ENCODE measurements at regions not wholly inside any gene's neighbourhood (a gene's known extent, or its start where the extent isn't known, plus 50 kb on each side); places are given as distances from the start of the nearest gene placed in this dataset.

GRCh38 chr5:91941588-91941987 is 558.5 kb upstream of the ARRDC3 start:
- CTCF ChIA-PET, result no interaction called here
- POLR2A ChIA-PET, result no interaction called here
- in situ Hi-C loops (cut with HindIII; ENCODE audit: low pct_unique_long_range_greater_than_20kb, low sequenced_read_pairs), result no loop called here
- no peaks in the 10 kb centered on the region for H3K4me1 ChIP-seq (ENCODE audit: control insufficient read depth, insufficient read depth, low read length)
- H3K4me3 ChIP-seq (ENCODE audit: low read depth in 2 of 2, low read length in 2 of 2), result no peak overlapping the region
- TF ChIP-seq SIN3A (IDR thresholded peaks at IDR 0.05; ENCODE audit: borderline replicate concordance, insufficient read depth, low read depth, low read length), result no peak
- TF ChIP-seq, protein P1, sequence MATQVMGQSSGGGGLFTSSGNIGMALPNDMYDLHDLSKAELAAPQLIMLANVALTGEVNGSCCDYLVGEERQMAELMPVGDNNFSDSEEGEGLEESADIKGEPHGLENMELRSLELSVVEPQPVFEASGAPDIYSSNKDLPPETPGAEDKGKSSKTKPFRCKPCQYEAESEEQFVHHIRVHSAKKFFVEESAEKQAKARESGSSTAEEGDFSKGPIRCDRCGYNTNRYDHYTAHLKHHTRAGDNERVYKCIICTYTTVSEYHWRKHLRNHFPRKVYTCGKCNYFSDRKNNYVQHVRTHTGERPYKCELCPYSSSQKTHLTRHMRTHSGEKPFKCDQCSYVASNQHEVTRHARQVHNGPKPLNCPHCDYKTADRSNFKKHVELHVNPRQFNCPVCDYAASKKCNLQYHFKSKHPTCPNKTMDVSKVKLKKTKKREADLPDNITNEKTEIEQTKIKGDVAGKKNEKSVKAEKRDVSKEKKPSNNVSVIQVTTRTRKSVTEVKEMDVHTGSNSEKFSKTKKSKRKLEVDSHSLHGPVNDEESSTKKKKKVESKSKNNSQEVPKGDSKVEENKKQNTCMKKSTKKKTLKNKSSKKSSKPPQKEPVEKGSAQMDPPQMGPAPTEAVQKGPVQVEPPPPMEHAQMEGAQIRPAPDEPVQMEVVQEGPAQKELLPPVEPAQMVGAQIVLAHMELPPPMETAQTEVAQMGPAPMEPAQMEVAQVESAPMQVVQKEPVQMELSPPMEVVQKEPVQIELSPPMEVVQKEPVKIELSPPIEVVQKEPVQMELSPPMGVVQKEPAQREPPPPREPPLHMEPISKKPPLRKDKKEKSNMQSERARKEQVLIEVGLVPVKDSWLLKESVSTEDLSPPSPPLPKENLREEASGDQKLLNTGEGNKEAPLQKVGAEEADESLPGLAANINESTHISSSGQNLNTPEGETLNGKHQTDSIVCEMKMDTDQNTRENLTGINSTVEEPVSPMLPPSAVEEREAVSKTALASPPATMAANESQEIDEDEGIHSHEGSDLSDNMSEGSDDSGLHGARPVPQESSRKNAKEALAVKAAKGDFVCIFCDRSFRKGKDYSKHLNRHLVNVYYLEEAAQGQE (IDR thresholded peaks at IDR 0.05; ENCODE audit: insufficient read depth in 1 of 2, low read depth in 2 of 2, low read length in 1 of 2), result no peak
- no peak for TF ChIP-seq POLR2AphosphoS5 (IDR thresholded peaks at IDR 0.05; ENCODE audit: low read depth, low read length)
- TF ChIP-seq, protein P2, sequence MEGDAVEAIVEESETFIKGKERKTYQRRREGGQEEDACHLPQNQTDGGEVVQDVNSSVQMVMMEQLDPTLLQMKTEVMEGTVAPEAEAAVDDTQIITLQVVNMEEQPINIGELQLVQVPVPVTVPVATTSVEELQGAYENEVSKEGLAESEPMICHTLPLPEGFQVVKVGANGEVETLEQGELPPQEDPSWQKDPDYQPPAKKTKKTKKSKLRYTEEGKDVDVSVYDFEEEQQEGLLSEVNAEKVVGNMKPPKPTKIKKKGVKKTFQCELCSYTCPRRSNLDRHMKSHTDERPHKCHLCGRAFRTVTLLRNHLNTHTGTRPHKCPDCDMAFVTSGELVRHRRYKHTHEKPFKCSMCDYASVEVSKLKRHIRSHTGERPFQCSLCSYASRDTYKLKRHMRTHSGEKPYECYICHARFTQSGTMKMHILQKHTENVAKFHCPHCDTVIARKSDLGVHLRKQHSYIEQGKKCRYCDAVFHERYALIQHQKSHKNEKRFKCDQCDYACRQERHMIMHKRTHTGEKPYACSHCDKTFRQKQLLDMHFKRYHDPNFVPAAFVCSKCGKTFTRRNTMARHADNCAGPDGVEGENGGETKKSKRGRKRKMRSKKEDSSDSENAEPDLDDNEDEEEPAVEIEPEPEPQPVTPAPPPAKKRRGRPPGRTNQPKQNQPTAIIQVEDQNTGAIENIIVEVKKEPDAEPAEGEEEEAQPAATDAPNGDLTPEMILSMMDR (IDR thresholded peaks at IDR 0.05), result no peak
- TF ChIP-seq TCF7L2 (IDR thresholded peaks at IDR 0.05; ENCODE audit: low read depth, low read length), result no peak
- H3K27me3 ChIP-seq (ENCODE audit: control insufficient read depth, insufficient read depth, low read length), result no peaks in the 10 kb centered on the region
- ATAC-seq (no peak), DNase-seq (ENCODE audit: low read depth, low spot score) (no peak)
- no TSS peak for BruUV-seq (replicated peaks)
- H3K27ac ChIP-seq (ENCODE audit: low read length), result peak overlapping the region; percentile 36; the same call in 1 of the 2 replicates
- no peaks in the 10 kb centered on the region for H3K9me3 ChIP-seq (ENCODE audit: control insufficient read depth, insufficient read depth, low read depth, low read length)
- no peaks in the 10 kb centered on the region for H3K36me3 ChIP-seq (ENCODE audit: control insufficient read depth, insufficient read depth, low read length)
- intact Hi-C loops (cut with micrococcal nuclease; ENCODE audit: unreplicated experiment), result no loop called here

GRCh38 chr5:91938441-91938840 is 555.3 kb upstream of the ARRDC3 start:
- in situ Hi-C loops (cut with HindIII; ENCODE audit: low pct_unique_long_range_greater_than_20kb, low sequenced_read_pairs), result no loop called here
- intact Hi-C loops (cut with micrococcal nuclease; ENCODE audit: unreplicated experiment), result no loop called here
- no peaks in the 10 kb centered on the region; the same call in 1 of the 2 replicates for H3K9me3 ChIP-seq (ENCODE audit: control insufficient read depth, insufficient read depth, low read depth, low read length)
- no peak for DNase-seq (ENCODE audit: low read depth, low spot score)
- H3K36me3 ChIP-seq (ENCODE audit: control insufficient read depth, insufficient read depth, low read length), result no peaks in the 10 kb centered on the region
- no peak for ATAC-seq
- BruUV-seq (replicated peaks), result no TSS peak
- ChIA-PET POLR2A (no interaction called here), CTCF (no interaction called here)
- H3K4me3 ChIP-seq (ENCODE audit: low read depth in 2 of 2, low read length in 2 of 2), result no peak overlapping the region
- TF ChIP-seq, protein P2 (IDR thresholded peaks at IDR 0.05), result no peak
- TF ChIP-seq POLR2AphosphoS5 (IDR thresholded peaks at IDR 0.05; ENCODE audit: low read depth, low read length) (no peak), SIN3A (IDR thresholded peaks at IDR 0.05; ENCODE audit: borderline replicate concordance, insufficient read depth, low read depth, low read length) (no peak)
- H3K27ac ChIP-seq (ENCODE audit: low read length), result peak overlapping the region; percentile 37; the same call in 1 of the 2 replicates
- H3K27me3 ChIP-seq (ENCODE audit: control insufficient read depth, insufficient read depth, low read length), result no peaks in the 10 kb centered on the region
- H3K4me1 ChIP-seq (ENCODE audit: control insufficient read depth, insufficient read depth, low read length), result no peaks in the 10 kb centered on the region
